ENCODE measurements at regions not wholly inside any gene's neighbourhood (a gene's known extent, or its start where the extent isn't known, plus 50 kb on each side); places are given as distances from the start of the nearest gene placed in this dataset.
"Not testable (repeated sequence)": the region's sequence is repeated elsewhere in the genome, so short reads cannot be mapped to it uniquely, and the experiment has no call there.

- no peak for DNase-seq (ENCODE audit: low spot score)
- TF ChIP-seq CTCF (IDR thresholded peaks at IDR 0.05; ENCODE audit: extremely low read depth, missing control alignments), result no peak
These were observed 54.0 kb downstream of the RFPL4B start for GRCh38 chr6:112401083-112401482.

GRCh38 chr6:112407101-112407590 lies 60.0 kb downstream of the RFPL4B start:
- DNase-seq (ENCODE audit: low spot score), result no peak
- no peak for TF ChIP-seq CTCF (IDR thresholded peaks at IDR 0.05; ENCODE audit: extremely low read depth, missing control alignments)

- DNase-seq (ENCODE audit: low spot score), result no peak
- TF ChIP-seq CTCF (IDR thresholded peaks at IDR 0.05; ENCODE audit: extremely low read depth, missing control alignments), result no peak
These were observed 61.4 kb downstream of the RFPL4B start for GRCh38 chr6:112408522-112408921.

- DNase-seq (ENCODE audit: low spot score), result no peak
- TF ChIP-seq CTCF (IDR thresholded peaks at IDR 0.05; ENCODE audit: extremely low read depth, missing control alignments), result no peak
These were observed 62.2 kb downstream of the RFPL4B start for GRCh38 chr6:112409311-112409710.

GRCh38 chr6:112413780-112414179 lies 66.7 kb downstream of the RFPL4B start:
- no peak for DNase-seq (ENCODE audit: low spot score)
- no peak for TF ChIP-seq CTCF (IDR thresholded peaks at IDR 0.05; ENCODE audit: extremely low read depth, missing control alignments)

- no peak for TF ChIP-seq CTCF (IDR thresholded peaks at IDR 0.05; ENCODE audit: extremely low read depth, missing control alignments)
- DNase-seq (ENCODE audit: low spot score), result no peak
These were observed 68.2 kb downstream of the RFPL4B start for GRCh38 chr6:112415366-112415765.

- DNase-seq (ENCODE audit: low spot score), result no peak
- TF ChIP-seq CTCF (IDR thresholded peaks at IDR 0.05; ENCODE audit: extremely low read depth, missing control alignments), result no peak
These were observed 69.7 kb downstream of the RFPL4B start for GRCh38 chr6:112416866-112417265.

- not testable (repeated sequence) for DNase-seq (ENCODE audit: low spot score)
These were observed 79.9 kb downstream of the RFPL4B start for GRCh38 chr6:112427011-112427410.

Data from GM20000 (cell line).